ENCODE measurements at regions not wholly inside any gene's neighbourhood (a gene's known extent, or its start where the extent isn't known, plus 50 kb on each side); places are given as distances from the start of the nearest gene placed in this dataset.

- no peaks in the 10 kb centered on the region for H3K4me1 ChIP-seq (replicated peaks; ENCODE audit: insufficient read depth)
- H3F3A ChIP-seq (ENCODE audit: insufficient read depth, low read depth) = no peaks in the 10 kb centered on the region
- H3K36me3 ChIP-seq (ENCODE audit: low read depth) = no peaks in the 10 kb centered on the region
- no peaks in the 10 kb centered on the region for H3K79me2 ChIP-seq (ENCODE audit: low read depth)
- no peaks in the 10 kb centered on the region for H3K27me3 ChIP-seq (ENCODE audit: insufficient read depth, low read depth)
- H3K4me3 ChIP-seq = no peak overlapping the region
- ChIA-PET CTCF (no interaction called here), POLR2A (ENCODE audit: unreplicated experiment) (no interaction called here)
- no peak overlapping the region for H2AFZ ChIP-seq
- intact Hi-C loops (cut with micrococcal nuclease; ENCODE audit: unreplicated experiment) = no loop called here
- no peak for DNase-seq
- H3K4me2 ChIP-seq = no peak overlapping the region
- no peak overlapping the region for H3K27ac ChIP-seq
- BruUV-seq (replicated peaks) = no TSS peak
- no peaks in the 10 kb centered on the region for H3K9me3 ChIP-seq (ENCODE audit: insufficient read depth, low read depth)
- H3K9me2 ChIP-seq (ENCODE audit: insufficient read depth) = no peaks in the 10 kb centered on the region
- TF ChIP-seq CTCF (conservative IDR thresholded peaks at IDR 0.05) = no peak
- TF ChIP-seq EZH2 (IDR thresholded peaks at IDR 0.05; ENCODE audit: low read depth) = no peak
- H4K20me1 ChIP-seq (ENCODE audit: insufficient read depth) = no peaks in the 10 kb centered on the region
These were observed 286.4 kb upstream of the IRAK1BP1 start for GRCh38 chr6:78580923-78581322.

- H3K27me3 ChIP-seq (ENCODE audit: insufficient read depth, low read depth) = no peaks in the 10 kb centered on the region
- no peaks in the 10 kb centered on the region for H3K9me2 ChIP-seq (ENCODE audit: insufficient read depth)
- no peaks in the 10 kb centered on the region for H3K9me3 ChIP-seq (ENCODE audit: insufficient read depth, low read depth)
- H3K4me3 ChIP-seq = no peak overlapping the region
- H3K4me2 ChIP-seq = no peak overlapping the region
- no peak overlapping the region for H3K27ac ChIP-seq
- no TSS peak for BruUV-seq (replicated peaks)
- H4K20me1 ChIP-seq (ENCODE audit: insufficient read depth) = no peaks in the 10 kb centered on the region
- CTCF ChIA-PET = no interaction called here
- H3F3A ChIP-seq (ENCODE audit: insufficient read depth, low read depth) = no peaks in the 10 kb centered on the region
- no peaks in the 10 kb centered on the region for H3K36me3 ChIP-seq (ENCODE audit: low read depth)
- DNase-seq = no peak
- POLR2A ChIA-PET (ENCODE audit: unreplicated experiment) = no interaction called here
- no peak overlapping the region for H2AFZ ChIP-seq
- intact Hi-C loops (cut with micrococcal nuclease; ENCODE audit: unreplicated experiment) = no loop called here
- no peaks in the 10 kb centered on the region for H3K4me1 ChIP-seq (replicated peaks; ENCODE audit: insufficient read depth)
- no peaks in the 10 kb centered on the region for H3K79me2 ChIP-seq (ENCODE audit: low read depth)
- TF ChIP-seq EZH2 (IDR thresholded peaks at IDR 0.05; ENCODE audit: low read depth) (no peak), CTCF (conservative IDR thresholded peaks at IDR 0.05) (no peak)
These were observed 284.3 kb upstream of the IRAK1BP1 start for GRCh38 chr6:78583079-78583478.

GRCh38 chr6:78589436-78589835 lies 277.9 kb upstream of the IRAK1BP1 start:
- no peak for TF ChIP-seq CTCF (conservative IDR thresholded peaks at IDR 0.05)
- TF ChIP-seq EZH2 (IDR thresholded peaks at IDR 0.05; ENCODE audit: low read depth) = no peak
- Histone ChIP-seq H3K27ac (no peak overlapping the region), H3K79me2 (ENCODE audit: low read depth) (no peaks in the 10 kb centered on the region), H3K27me3 (ENCODE audit: insufficient read depth, low read depth) (no peaks in the 10 kb centered on the region), H3K36me3 (ENCODE audit: low read depth) (no peaks in the 10 kb centered on the region), H3K9me3 (ENCODE audit: insufficient read depth, low read depth) (no peaks in the 10 kb centered on the region), H3F3A (ENCODE audit: insufficient read depth, low read depth) (no peaks in the 10 kb centered on the region), H3K9me2 (ENCODE audit: insufficient read depth) (no peaks in the 10 kb centered on the region), H4K20me1 (ENCODE audit: insufficient read depth) (no peaks in the 10 kb centered on the region), H3K4me3 (no peak overlapping the region), H3K4me2 (no peak overlapping the region), H3K4me1 (replicated peaks; ENCODE audit: insufficient read depth) (no peaks in the 10 kb centered on the region), H2AFZ (no peak overlapping the region)
- intact Hi-C loops (cut with micrococcal nuclease; ENCODE audit: unreplicated experiment) = no loop called here
- POLR2A ChIA-PET (ENCODE audit: unreplicated experiment) = no interaction called here
- no TSS peak for BruUV-seq (replicated peaks)
- CTCF ChIA-PET = no interaction called here
- DNase-seq = no peak

All from PC-9 (cell line).